ENCODE measurements at regions not wholly inside any gene's neighbourhood (a gene's known extent, or its start where the extent isn't known, plus 50 kb on each side); places are given as distances from the start of the nearest gene placed in this dataset.

- no peak overlapping the region for H3K27ac Mint-ChIP-seq
- no peaks in the 10 kb centered on the region for H3K9me3 Mint-ChIP-seq (ENCODE audit: low read depth)
- H3K4me3 Mint-ChIP-seq (ENCODE audit: low read depth), result no peak overlapping the region
- peaks cover 12% of the 10 kb centered on the region for H3K27me3 Mint-ChIP-seq
- no peaks in the 10 kb centered on the region for H3K36me3 Mint-ChIP-seq (ENCODE audit: insufficient read depth)
- H3K4me1 Mint-ChIP-seq (ENCODE audit: low read depth), result no peaks in the 10 kb centered on the region
- no peak for DNase-seq (ENCODE audit: low spot score, unreplicated experiment)
- no peak for TF ChIP-seq CTCF (IDR thresholded peaks at IDR 0.05; ENCODE audit: unreplicated experiment)
These were observed 292.7 kb downstream of the OLFM4 start for GRCh38 chr13:53321296-53321801.

DNA sequence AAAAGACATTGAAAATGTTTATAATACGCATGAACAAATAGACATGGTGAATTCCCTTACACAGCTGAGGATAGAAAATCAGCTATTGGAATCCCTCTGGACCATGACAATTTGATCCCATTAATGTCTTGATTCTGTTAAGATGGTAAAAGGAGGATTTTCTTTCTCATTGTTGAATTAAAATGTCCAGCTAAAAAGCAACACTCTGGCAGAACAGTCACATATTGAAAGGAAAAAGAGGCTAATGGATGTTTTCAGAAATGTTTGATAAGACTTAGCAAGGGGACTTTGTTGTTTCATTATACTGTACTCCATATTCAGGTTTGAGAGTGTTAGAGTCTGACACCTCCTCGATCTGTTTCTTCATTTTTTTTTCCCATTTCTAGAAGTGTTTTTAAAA is 296.0 kb downstream of the OLFM4 start:
- Mint-ChIP-seq H3K27me3 (peaks cover 9% of the 10 kb centered on the region), H3K36me3 (ENCODE audit: insufficient read depth) (no peaks in the 10 kb centered on the region), H3K9me3 (ENCODE audit: low read depth) (no peaks in the 10 kb centered on the region), H3K4me1 (ENCODE audit: low read depth) (no peaks in the 10 kb centered on the region), H3K4me3 (ENCODE audit: low read depth) (no peak overlapping the region), H3K27ac (no peak overlapping the region)
- TF ChIP-seq CTCF (IDR thresholded peaks at IDR 0.05; ENCODE audit: unreplicated experiment), result no peak
- no peak for DNase-seq (ENCODE audit: low spot score, unreplicated experiment)

DNA sequence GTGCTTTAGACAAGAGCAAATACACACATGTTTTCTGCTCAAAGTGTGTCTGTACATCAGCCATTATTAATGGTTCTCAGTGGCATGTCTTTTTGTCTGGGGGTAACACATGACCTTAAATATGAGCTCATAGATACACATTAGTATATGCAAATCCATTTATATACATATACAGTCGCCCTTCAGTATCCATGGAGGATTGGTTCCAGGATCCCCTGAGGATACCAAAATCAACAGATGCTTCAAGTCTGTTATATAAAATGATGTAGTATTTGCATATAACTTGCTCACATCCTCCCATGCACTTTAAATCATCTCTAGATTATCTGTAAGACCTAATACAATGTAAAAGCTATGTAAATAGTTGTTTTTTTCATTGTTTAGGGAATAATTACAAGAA is 298.1 kb downstream of the OLFM4 start:
- no peak for DNase-seq (ENCODE audit: low spot score, unreplicated experiment)
- no peak overlapping the region for H3K4me3 Mint-ChIP-seq (ENCODE audit: low read depth)
- H3K27ac Mint-ChIP-seq, result no peak overlapping the region
- no peaks in the 10 kb centered on the region for H3K4me1 Mint-ChIP-seq (ENCODE audit: low read depth)
- no peaks in the 10 kb centered on the region for H3K9me3 Mint-ChIP-seq (ENCODE audit: low read depth)
- H3K36me3 Mint-ChIP-seq (ENCODE audit: insufficient read depth), result no peaks in the 10 kb centered on the region
- TF ChIP-seq CTCF (IDR thresholded peaks at IDR 0.05; ENCODE audit: unreplicated experiment), result no peak
- peaks cover 10% of the 10 kb centered on the region for H3K27me3 Mint-ChIP-seq

- Mint-ChIP-seq H3K9me3 (ENCODE audit: low read depth) (no peaks in the 10 kb centered on the region), H3K4me1 (ENCODE audit: low read depth) (no peaks in the 10 kb centered on the region), H3K36me3 (ENCODE audit: insufficient read depth) (no peaks in the 10 kb centered on the region), H3K27ac (no peak overlapping the region), H3K27me3 (peaks cover 10% of the 10 kb centered on the region), H3K4me3 (ENCODE audit: low read depth) (no peak overlapping the region)
- DNase-seq (ENCODE audit: low spot score, unreplicated experiment), result no peak
- TF ChIP-seq CTCF (IDR thresholded peaks at IDR 0.05; ENCODE audit: unreplicated experiment), result no peak
These were observed 299.2 kb downstream of the OLFM4 start for GRCh38 chr13:53327680-53328315.

- H3K4me1 Mint-ChIP-seq (ENCODE audit: low read depth), result peaks cover 3% of the 10 kb centered on the region
- no peak for TF ChIP-seq CTCF (IDR thresholded peaks at IDR 0.05; ENCODE audit: unreplicated experiment)
- H3K36me3 Mint-ChIP-seq (ENCODE audit: insufficient read depth), result no peaks in the 10 kb centered on the region
- no peak overlapping the region for H3K4me3 Mint-ChIP-seq (ENCODE audit: low read depth)
- no peak overlapping the region for H3K27ac Mint-ChIP-seq
- H3K27me3 Mint-ChIP-seq, result no peaks in the 10 kb centered on the region
- DNase-seq (ENCODE audit: low spot score, unreplicated experiment), result no peak
- no peaks in the 10 kb centered on the region for H3K9me3 Mint-ChIP-seq (ENCODE audit: low read depth)
These were observed 308.0 kb downstream of the OLFM4 start for GRCh38 chr13:53336441-53337160.
